Muscle of arm (tissue), 1 donor: ENCODE measurements at regions not wholly inside any gene's neighbourhood (a gene's known extent, or its start where the extent isn't known, plus 50 kb on each side); places are given as distances from the start of the nearest gene placed in this dataset.
"Not testable (repeated sequence)": the region's sequence is repeated elsewhere in the genome, so short reads cannot be mapped to it uniquely, and the experiment has no call there.

ENCODE experiments used
- DNase-seq: peaks from one replicate; pipeline ENCODE4 v3.0.0-alpha.2; 2013

DNA sequence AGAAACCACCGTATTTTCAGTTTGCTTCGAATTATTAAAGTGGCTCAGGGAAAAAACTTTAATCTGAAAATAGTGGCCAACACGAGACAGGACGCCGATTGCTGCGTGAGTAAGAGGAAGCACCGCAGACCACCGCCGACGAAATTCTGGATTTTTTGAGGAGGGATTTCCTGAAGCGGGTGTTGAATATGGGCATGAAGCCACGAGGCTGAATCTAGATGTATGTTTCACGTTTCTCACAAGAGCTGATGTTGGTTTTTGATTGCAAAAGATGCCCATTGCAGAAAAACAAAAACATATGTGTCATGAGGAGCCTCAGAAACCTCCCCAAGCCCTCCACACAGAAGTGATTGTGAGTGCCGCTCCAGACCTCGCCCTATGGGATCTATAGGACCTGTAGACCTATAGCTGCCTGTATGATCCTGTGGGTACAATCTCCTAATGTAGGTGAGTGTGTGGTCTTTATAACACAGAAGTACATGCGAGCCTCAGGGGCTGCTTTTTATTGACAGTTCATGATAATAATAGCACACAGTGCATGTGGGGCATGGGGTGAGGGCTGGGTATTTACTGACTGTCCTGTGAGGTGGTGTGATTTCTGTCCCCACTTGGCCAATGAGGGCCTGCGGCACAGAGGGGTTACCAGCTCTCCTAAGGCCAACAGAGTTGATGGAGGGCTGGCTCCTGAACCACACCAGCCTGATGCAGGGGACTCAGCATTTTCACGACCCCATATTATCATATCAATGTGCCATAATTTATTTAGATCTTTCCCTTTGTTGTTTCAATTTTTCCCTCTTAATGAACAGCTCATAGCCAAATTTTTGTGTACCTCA lies 243.9 kb downstream of the DLL1 start:
- DNase-seq, result no peak

DNA sequence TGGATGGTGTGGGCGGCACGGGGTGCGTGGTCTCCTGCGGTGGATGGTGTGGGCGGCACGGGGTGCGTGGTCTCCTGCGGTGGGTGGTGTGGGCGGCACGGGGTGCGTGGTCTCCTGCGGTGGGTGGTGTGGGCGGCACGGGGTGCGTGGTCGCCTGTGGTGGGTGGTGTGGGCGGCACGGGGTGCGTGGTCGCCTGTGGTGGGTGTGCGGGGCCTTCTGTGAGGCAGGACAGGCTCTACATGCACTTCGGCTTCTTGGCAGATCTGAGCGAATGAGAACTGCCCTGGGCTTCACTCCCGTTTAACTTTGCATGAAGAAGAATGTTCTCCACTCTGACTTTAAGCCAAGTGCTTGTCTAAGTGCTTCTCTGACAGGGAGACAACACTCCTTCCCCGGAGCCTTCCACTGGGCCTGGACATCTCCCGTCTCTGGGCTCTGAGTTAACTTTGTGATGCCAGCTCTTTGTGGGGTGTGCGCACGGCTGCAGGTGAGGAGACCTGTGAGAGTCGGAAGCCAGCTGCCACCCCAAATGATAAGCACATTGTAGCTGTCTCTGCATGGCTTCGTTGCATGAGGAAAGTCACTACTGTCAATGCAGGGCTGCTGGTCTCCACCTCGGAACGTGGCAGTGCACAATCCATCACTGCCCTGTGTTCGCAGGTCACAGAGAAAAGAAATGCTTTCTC lies 244.8 kb downstream of the DLL1 start:
- no peak for DNase-seq

DNA sequence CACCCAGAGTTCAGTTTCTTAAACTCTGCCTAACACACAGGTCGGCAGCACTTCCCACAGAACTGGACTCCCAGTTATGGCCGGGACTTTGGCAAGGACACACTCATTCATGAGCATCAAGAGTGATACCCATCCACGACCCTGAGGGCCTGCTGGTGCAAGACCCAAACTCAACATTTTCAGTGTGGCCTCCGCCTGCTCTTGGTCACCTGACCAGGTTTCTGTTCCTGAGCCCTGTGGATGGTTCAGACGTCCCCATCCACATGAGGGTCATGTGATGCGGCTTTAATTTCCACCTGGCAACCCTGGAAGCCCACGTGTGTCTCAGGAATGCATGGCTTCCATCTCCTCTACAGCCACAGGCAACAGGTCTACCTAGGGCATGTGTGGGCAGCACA lies 245.3 kb downstream of the DLL1 start:
- DNase-seq, result no peak

DNA sequence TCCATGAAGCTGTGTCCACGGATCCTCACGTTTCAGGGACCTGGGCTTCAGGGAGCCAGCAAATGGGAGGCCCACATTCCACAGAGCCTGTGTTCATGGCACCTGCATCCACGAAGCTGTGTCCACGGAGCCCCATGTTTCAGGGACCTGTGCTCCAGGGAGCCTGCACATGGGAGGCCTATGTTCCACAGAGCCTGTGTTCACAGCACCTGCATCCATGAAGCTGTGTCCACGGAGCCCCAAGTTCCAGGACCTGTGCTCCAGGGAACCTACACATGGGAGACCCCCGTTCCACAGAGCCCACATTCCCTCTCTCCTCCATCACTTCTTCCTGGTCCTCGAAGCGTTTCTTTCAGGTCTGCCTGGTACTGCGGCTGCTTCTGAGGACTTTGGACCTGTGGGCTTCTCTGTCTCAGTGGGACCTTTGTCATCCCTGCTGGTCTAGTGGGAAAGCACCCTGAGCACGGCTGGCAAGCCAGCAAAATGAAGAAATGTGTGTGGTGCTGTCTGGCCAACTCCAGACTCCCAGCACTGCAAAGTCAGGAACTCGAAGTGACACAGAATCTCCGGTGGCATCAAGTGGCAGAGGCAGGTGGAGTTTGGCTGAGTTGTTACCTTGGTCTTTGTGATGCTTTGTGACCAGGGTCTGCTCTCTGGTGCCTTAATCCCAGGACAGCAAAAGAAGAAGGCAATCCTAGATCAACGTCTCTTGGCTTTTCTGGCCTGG lies 245.9 kb downstream of the DLL1 start:
- no peak for DNase-seq

DNA sequence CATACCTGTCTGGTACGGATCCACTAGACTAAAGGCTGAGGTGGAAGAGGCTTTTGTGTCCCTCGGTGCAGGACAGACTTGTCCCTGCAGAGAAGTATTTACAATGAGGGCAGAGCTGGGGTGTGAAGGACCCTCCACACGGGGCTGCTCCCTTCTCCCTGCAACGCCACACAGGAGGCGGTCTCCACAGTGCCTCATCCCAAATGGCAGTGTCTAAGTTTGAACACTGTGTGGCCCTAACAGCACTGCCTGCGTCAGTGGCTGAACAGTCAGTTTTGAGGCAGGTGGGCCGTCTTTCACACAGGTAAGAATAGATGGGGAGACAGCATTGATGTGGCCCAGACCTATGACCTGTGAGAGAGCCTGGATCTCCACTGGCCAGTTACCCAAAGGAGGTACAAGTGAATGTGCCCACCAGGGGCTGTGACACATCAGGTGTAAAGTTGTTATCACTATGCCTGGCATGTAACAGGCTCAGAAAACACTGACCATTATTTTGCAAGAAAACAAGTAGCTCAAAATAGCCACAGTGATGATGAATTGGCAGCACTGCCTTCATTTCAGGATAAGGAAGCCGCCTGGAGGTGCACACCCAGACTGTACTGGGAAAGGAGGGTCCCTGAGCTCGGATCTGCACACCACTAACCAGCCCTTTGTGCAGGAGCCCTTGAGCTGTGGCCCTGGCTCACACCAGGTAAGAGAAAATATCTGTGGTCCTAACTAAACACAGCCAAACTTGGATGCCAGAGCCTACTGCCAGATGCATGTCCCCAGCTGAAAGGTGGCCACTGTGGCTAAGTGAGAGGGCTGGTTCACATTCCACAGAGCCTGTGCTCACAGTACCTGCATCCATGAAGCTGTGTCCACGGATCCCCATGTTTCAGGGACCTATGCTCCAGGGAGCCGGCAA lies 246.7 kb downstream of the DLL1 start:
- DNase-seq, result no peak

DNA sequence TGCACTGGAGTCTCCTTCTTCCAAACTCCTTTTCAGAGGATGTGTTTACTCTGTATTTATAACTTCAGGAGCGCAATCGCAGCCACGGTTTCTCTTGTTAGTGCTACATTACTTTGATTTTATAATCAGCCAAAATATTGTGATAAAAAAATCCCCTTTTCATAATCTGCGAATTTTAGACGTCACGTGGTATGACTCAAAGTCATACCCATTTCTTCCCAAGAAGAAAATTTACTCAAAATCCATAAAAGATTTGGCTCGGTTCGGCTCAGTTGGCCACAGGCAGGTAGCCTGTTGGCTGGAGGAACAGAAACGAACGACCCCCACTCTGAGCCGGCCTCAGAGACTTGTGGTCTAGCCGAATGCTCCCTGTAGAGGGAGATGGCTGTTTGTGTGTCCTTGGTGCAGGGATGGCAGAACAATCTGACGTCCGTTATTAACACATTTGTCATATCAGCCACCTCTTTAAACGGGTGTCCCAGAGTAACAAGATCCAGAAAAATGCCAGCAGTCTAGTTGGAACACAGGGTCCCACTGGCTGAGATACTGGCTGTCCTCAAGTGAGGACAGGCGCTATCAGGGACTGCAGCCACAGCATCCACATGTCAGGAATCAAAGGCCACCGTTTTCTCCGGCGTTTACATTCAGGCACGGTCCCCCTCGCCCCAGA lies 247.6 kb downstream of the DLL1 start:
- DNase-seq, result no peak

DNA sequence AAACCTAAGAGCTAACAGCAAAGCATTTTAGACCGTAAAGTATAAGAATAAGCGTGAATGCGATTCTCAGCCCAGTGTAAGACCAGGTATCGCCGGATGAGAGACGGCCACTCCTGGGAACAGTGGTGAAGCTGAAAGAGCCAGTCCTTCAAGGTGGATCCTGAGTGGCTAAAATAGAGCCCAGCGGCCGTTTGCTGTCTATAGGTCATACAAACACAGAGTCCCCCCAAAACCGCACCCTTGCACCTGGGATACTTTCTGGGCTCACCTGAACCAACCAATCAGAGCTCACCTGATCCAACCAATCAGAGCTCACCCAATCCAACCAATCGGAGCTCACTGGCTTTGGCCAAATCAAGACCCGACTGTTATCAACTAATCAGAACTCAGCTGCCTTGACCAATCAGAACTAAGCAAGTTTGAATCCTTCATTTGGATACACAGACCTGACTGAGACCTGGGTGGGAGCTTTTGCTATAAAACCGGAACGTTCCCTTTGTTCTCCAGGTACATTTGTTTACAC lies 248.2 kb downstream of the DLL1 start:
- no peak for DNase-seq

- DNase-seq, result no peak
Measured at GRCh38 chr6:170042123-170042522, 248.8 kb downstream of the DLL1 start.

GRCh38 chr6:170041526-170041925 lies 249.4 kb downstream of the DLL1 start:
- DNase-seq, result no peak

- DNase-seq, result no peak
Measured at GRCh38 chr6:170040906-170041305, 250.0 kb downstream of the DLL1 start.

DNA sequence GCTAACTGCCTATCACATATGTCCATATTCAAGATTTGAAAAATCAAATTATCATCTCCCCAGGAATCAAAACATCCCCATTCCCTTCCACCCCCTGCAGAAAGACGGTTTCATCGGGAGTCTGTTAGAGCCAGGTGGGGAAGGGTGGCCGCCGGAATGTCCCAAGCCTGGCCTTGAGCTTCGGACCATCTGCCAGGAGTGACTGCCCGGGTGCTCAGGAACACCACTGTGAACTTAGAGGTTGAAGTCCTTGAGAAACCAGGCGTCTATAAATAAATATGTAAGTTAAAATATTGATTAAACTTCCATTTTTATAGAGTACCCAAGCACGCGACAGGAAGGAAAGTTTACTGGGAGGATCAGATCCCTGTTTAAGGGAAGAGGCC lies 250.8 kb downstream of the DLL1 start:
- no peak for DNase-seq

- no peak for DNase-seq
Measured at GRCh38 chr6:170039156-170040114, 251.4 kb downstream of the DLL1 start.

- no peak for DNase-seq
Measured at GRCh38 chr6:170038708-170039107, 252.2 kb downstream of the DLL1 start.

DNA sequence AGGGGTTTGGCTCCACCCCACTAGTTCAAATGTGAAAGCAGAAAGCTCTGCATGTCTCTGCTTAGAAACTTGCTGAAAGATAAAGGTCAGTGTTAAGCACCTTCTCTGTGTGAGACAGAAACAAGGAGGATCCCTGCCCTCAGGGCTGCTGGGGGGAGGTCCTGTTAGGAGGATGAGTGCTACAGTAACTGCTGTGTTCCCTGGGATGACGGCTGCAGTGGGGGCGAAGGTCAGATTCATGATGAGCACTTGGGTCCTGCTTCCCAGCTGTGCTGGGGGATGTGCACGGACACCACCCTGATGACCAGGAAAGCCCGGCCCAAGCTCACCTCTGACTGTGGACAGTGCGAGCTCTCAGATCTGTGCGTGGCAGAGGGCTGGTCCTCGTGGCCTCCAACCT lies 252.6 kb downstream of the DLL1 start:
- DNase-seq, result no peak

- DNase-seq, result no peak
Measured at GRCh38 chr6:170037541-170038250, 253.2 kb downstream of the DLL1 start.

DNA sequence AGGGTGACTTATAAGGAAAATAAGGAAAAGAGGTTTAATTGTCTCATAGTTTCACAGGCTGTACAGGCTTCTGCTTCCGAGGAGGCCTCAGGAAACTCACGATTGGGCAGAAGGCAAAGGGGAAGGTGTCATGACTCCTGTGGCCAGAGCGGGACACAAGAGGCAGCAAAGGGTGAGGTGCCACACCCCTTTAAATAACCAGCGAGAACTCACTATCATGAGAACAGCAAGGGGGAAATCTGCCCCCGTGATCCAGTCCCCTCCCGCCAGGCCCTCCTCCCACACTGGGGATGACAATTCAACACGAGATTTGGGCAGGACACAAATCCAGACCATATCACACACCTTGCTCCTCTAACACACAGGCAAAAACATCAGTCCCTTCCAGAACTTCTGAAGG lies 254.0 kb downstream of the DLL1 start:
- DNase-seq, result no peak

- not testable (repeated sequence) for DNase-seq
Measured at GRCh38 chr6:170036367-170036766, 254.5 kb downstream of the DLL1 start.

DNA sequence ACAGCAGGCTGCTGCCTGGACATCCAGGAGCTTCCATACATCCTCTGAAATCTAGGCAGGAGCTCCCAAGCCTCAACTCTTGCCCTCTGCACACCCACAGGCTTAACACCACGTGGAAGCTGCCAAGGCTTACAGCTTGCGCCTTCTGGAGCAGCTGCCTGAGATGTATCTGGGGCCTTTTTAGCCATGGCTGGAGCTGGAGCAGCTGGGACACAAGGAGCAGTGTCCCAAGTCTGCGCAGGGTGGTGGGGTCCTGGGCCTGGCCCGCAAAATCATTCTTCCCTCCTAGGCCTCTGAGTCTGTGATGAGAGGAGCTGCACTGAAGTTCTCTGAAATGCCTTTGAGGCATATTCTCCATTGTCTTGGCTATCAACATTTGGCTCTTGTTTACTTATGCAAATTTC lies 255.0 kb downstream of the DLL1 start:
- no peak for DNase-seq

GRCh38 chr6:170035044-170035443 lies 255.8 kb downstream of the DLL1 start:
- no peak for DNase-seq
